Dedifferentiated amniotic fluid mesenchymal stem cell (primary cell): ENCODE measurements at regions not wholly inside any gene's neighbourhood (a gene's known extent, or its start where the extent isn't known, plus 50 kb on each side); places are given as distances from the start of the nearest gene placed in this dataset.
"Not testable (repeated sequence)": the region's sequence is repeated elsewhere in the genome, so short reads cannot be mapped to it uniquely, and the experiment has no call there.

Experiments
- DNase-seq: peaks from one replicate; pipeline ENCODE4 v3.0.0-alpha.2; 2016; ENCODE audit errors: extremely low spot score

GRCh38 chr11:45409587-45409986 lies 123.4 kb upstream of the SYT13 start:
- DNase-seq, result no peak

GRCh38 chr11:45407226-45407625 lies 121.1 kb upstream of the SYT13 start:
- DNase-seq, result no peak

- no peak for DNase-seq
Observed at GRCh38 chr11:45405916-45406670, 120.0 kb upstream of the SYT13 start.

- not testable (repeated sequence) for DNase-seq
Observed at GRCh38 chr11:45403521-45403920, 117.4 kb upstream of the SYT13 start.

- no peak for DNase-seq
Observed at GRCh38 chr11:45402049-45402630, 116.0 kb upstream of the SYT13 start.

GRCh38 chr11:45400591-45400990 lies 114.5 kb upstream of the SYT13 start:
- DNase-seq, result peak; percentile 62

- DNase-seq, result no peak
Observed at GRCh38 chr11:45399166-45399565, 113.0 kb upstream of the SYT13 start.

GRCh38 chr11:45398325-45398724 lies 112.2 kb upstream of the SYT13 start:
- DNase-seq, result no peak

- DNase-seq, result no peak
Observed at GRCh38 chr11:45396394-45396793, 110.3 kb upstream of the SYT13 start.

- no peak for DNase-seq
Observed at GRCh38 chr11:45395947-45396346, 109.8 kb upstream of the SYT13 start.

GRCh38 chr11:45395421-45395820 lies 109.3 kb upstream of the SYT13 start:
- DNase-seq, result no peak

GRCh38 chr11:45394294-45395085 lies 108.3 kb upstream of the SYT13 start:
- no peak for DNase-seq

- DNase-seq, result no peak
Observed at GRCh38 chr11:45393826-45394225, 107.7 kb upstream of the SYT13 start.

- DNase-seq, result no peak
Observed at GRCh38 chr11:45393334-45393733, 107.2 kb upstream of the SYT13 start.

GRCh38 chr11:45392591-45393091 lies 106.5 kb upstream of the SYT13 start:
- DNase-seq, result no peak

GRCh38 chr11:45392154-45392553 lies 106.0 kb upstream of the SYT13 start:
- no peak for DNase-seq

GRCh38 chr11:45391168-45391850 lies 105.2 kb upstream of the SYT13 start:
- DNase-seq, result no peak

GRCh38 chr11:45390407-45390806 lies 104.3 kb upstream of the SYT13 start:
- no peak for DNase-seq

- no peak for DNase-seq
Observed at GRCh38 chr11:45388472-45388871, 102.3 kb upstream of the SYT13 start.

GRCh38 chr11:45387885-45388284 lies 101.7 kb upstream of the SYT13 start:
- DNase-seq, result not testable (repeated sequence)

- DNase-seq, result no peak
Observed at GRCh38 chr11:45386972-45387371, 100.8 kb upstream of the SYT13 start.

- DNase-seq, result no peak
Observed at GRCh38 chr11:45385844-45386243, 99.7 kb upstream of the SYT13 start.
